Vagina (tissue), 2 donors: ENCODE measurements at regions not wholly inside any gene's neighbourhood (a gene's known extent, or its start where the extent isn't known, plus 50 kb on each side); places are given as distances from the start of the nearest gene placed in this dataset.

Experiments used
- POLR2A ChIP-seq, 2 donors: fragments of 450-650 bp; IDR thresholded peaks; one replicate each; pipeline ENCODE4 v1.6.1; 2017; ENCODE audit warnings: antibody characterized with exemption in 2 of 2, mild to moderate bottlenecking in 2 of 2, moderate library complexity in 2 of 2
- POLR2AphosphoS5 ChIP-seq, 2 donors: sonication (generic); formaldehyde crosslinking; IDR thresholded peaks; one replicate each; pipeline ENCODE4 v1.9.0; 2017; ENCODE audit warnings: antibody characterized with exemption in 2 of 2, mild to moderate bottlenecking in 2 of 2, low read depth in 1 of 2; ENCODE audit not compliant: insufficient read depth in 1 of 2
- TF ChIP-seq, protein P1 (sequence below), 3 experiments: fragments of 450-650 bp in 2 of 3; fragments of 200-600 bp in 1 of 3; sonication (generic) in 1 of 3; IDR thresholded peaks; one replicate each; pipeline ENCODE4 v1.5.1; 2017 to 2019; ENCODE audit warnings: antibody characterized with exemption in 3 of 3, mild to moderate bottlenecking in 2 of 3, moderate library complexity in 2 of 3

DNA sequence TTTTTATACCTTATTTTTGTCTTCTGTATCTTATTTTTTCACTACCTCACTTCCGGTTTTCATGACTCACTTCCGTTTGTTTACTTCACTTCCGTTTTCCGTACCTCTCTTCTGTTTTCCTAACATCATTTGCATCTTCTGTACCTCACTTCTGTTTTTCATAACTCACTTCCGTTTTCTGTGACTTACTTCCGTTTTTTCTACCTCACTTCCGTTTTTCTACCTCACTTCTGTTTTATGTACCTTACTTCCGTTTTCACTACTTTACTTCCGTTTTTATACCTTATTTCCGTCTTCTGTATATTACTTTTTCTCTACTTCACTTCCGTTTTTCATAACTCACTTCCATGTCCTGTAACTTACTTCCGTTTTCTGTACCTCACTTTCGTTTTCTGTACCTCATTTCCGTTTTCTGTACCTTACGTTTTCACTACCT lies 492.5 kb upstream of the AKR1E2 start:
- TF ChIP-seq, protein P1, sequence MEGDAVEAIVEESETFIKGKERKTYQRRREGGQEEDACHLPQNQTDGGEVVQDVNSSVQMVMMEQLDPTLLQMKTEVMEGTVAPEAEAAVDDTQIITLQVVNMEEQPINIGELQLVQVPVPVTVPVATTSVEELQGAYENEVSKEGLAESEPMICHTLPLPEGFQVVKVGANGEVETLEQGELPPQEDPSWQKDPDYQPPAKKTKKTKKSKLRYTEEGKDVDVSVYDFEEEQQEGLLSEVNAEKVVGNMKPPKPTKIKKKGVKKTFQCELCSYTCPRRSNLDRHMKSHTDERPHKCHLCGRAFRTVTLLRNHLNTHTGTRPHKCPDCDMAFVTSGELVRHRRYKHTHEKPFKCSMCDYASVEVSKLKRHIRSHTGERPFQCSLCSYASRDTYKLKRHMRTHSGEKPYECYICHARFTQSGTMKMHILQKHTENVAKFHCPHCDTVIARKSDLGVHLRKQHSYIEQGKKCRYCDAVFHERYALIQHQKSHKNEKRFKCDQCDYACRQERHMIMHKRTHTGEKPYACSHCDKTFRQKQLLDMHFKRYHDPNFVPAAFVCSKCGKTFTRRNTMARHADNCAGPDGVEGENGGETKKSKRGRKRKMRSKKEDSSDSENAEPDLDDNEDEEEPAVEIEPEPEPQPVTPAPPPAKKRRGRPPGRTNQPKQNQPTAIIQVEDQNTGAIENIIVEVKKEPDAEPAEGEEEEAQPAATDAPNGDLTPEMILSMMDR (IDR thresholded peaks at IDR 0.05) = no peak
- TF ChIP-seq POLR2A (IDR thresholded peaks at IDR 0.05) (no peak), POLR2AphosphoS5 (IDR thresholded peaks at IDR 0.05; ENCODE audit: insufficient read depth in 1 of 2, low read depth in 1 of 2) (no peak)
